ENCODE measurements at regions not wholly inside any gene's neighbourhood (a gene's known extent, or its start where the extent isn't known, plus 50 kb on each side); places are given as distances from the start of the nearest gene placed in this dataset.
"Not testable (repeated sequence)": the region's sequence is repeated elsewhere in the genome, so short reads cannot be mapped to it uniquely, and the experiment has no call there.

- DNase-seq = no peak
These were observed 1877.7 kb upstream of the ACO1 start for GRCh38 chr9:30506749-30507148.

- no peak for DNase-seq
These were observed 1877.3 kb upstream of the ACO1 start for GRCh38 chr9:30507166-30507565.

- DNase-seq = no peak
These were observed 1872.8 kb upstream of the ACO1 start for GRCh38 chr9:30511666-30512065.

GRCh38 chr9:30519166-30519565 is 1865.3 kb upstream of the ACO1 start:
- no peak for DNase-seq

GRCh38 chr9:30519756-30520155 is 1864.7 kb upstream of the ACO1 start:
- no peak for DNase-seq

- no peak for DNase-seq
These were observed 1862.4 kb upstream of the ACO1 start for GRCh38 chr9:30522061-30522460.

GRCh38 chr9:30522486-30522885 is 1862.0 kb upstream of the ACO1 start:
- no peak for DNase-seq

- no peak for DNase-seq
These were observed 1860.1 kb upstream of the ACO1 start for GRCh38 chr9:30524311-30524710.

- no peak for DNase-seq
These were observed 1850.0 kb upstream of the ACO1 start for GRCh38 chr9:30534455-30534854.

- no peak for DNase-seq
These were observed 1849.5 kb upstream of the ACO1 start for GRCh38 chr9:30534896-30535295.

- DNase-seq = no peak
These were observed 1847.9 kb upstream of the ACO1 start for GRCh38 chr9:30536494-30536893.

GRCh38 chr9:30539696-30540095 is 1844.7 kb upstream of the ACO1 start:
- not testable (repeated sequence) for DNase-seq

GRCh38 chr9:30574355-30575151 is 1809.9 kb upstream of the ACO1 start:
- DNase-seq = no peak

- DNase-seq = no peak
These were observed 1809.2 kb upstream of the ACO1 start for GRCh38 chr9:30575218-30575617.

GRCh38 chr9:30575691-30576090 is 1808.8 kb upstream of the ACO1 start:
- no peak for DNase-seq

- no peak for DNase-seq
These were observed 1804.6 kb upstream of the ACO1 start for GRCh38 chr9:30579810-30580209.

- DNase-seq = no peak
These were observed 1802.2 kb upstream of the ACO1 start for GRCh38 chr9:30582240-30582639.

GRCh38 chr9:30584559-30584958 is 1799.9 kb upstream of the ACO1 start:
- no peak for DNase-seq

- DNase-seq = no peak
These were observed 1793.0 kb upstream of the ACO1 start for GRCh38 chr9:30591461-30591860.

- DNase-seq = no peak
These were observed 1786.8 kb upstream of the ACO1 start for GRCh38 chr9:30597608-30598007.

- DNase-seq = no peak
These were observed 1778.5 kb upstream of the ACO1 start for GRCh38 chr9:30605936-30606335.

- no peak for DNase-seq
These were observed 1774.7 kb upstream of the ACO1 start for GRCh38 chr9:30609713-30610112.

- DNase-seq = not testable (repeated sequence)
These were observed 1767.7 kb upstream of the ACO1 start for GRCh38 chr9:30616782-30617181.

GRCh38 chr9:30622561-30622960 is 1761.9 kb upstream of the ACO1 start:
- no peak for DNase-seq

- no peak for DNase-seq
These were observed 1755.4 kb upstream of the ACO1 start for GRCh38 chr9:30628915-30629567.
